ENCODE measurements at regions not wholly inside any gene's neighbourhood (a gene's known extent, or its start where the extent isn't known, plus 50 kb on each side); places are given as distances from the start of the nearest gene placed in this dataset.

- DNase-seq, result peak in 2 of 3 donors; percentile 18 to 24
These were observed 76.6 kb upstream of the ITGA4 start for GRCh38 chr2:181380581-181380980.

- no peak for DNase-seq
These were observed 72.3 kb upstream of the ITGA4 start for GRCh38 chr2:181384923-181385322.

DNA sequence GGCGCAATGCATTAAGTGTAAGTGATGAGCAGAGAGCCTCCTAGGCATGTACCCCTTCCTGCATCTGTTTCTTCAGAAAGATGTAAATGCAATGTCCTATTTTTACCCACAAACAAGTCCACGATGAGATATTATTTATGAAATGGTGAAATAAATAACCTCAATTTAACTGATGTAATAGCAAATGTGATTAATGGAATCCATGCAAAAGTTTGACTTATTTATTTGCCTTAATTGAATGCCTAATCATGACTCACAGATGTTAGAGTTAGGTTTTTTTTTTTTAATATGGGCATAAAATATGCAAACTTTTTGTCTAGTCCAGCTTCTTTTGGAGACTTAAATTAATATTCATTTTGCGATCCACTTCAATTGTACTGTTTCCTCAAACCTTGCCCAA, 67.7 kb upstream of the ITGA4 start:
- no peak for DNase-seq

DNA sequence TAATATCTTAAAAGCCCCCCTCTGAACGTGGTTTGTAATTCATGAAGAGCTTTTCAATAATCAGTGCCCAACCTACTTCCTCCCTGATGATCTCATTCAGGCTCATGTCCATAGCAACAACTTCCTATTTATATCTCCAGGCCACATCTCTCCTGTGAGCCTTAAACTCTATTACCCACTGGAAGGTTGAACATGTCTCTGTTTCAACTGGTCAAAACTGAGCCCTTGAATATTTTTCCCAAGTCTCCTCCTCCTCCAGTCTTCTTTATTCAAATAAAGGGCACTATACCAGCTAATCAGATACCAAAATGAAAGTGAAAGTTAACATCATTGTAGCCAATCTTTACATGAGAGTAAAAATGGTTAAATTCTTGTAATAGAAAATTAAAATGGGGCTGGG, 63.7 kb upstream of the ITGA4 start:
- peak; percentile 41 to 67 (median 45) for DNase-seq

- no peak for DNase-seq
These were observed 62.3 kb upstream of the ITGA4 start for GRCh38 chr2:181394741-181395437.

DNA sequence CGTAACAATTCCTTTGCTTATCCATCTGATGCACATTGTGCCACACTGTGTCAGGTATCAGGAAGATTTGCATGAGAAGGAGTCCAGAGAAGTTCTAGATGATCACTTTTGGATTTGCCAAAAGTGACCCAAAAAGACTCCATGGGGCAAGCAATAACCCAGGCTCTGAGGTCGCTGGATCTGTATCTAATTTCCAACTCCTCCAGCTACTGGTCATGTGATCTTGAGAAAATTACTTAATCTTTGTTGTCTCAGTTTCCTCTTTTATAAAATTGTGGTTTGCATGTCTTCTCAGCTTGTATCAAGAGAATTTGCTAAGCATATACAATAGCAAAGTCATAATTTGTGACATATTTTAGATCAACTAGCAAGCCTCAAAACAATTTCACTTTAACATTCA, 61.3 kb upstream of the ITGA4 start:
- DNase-seq, result peak in 1 of 3 donors; percentile 16

DNA sequence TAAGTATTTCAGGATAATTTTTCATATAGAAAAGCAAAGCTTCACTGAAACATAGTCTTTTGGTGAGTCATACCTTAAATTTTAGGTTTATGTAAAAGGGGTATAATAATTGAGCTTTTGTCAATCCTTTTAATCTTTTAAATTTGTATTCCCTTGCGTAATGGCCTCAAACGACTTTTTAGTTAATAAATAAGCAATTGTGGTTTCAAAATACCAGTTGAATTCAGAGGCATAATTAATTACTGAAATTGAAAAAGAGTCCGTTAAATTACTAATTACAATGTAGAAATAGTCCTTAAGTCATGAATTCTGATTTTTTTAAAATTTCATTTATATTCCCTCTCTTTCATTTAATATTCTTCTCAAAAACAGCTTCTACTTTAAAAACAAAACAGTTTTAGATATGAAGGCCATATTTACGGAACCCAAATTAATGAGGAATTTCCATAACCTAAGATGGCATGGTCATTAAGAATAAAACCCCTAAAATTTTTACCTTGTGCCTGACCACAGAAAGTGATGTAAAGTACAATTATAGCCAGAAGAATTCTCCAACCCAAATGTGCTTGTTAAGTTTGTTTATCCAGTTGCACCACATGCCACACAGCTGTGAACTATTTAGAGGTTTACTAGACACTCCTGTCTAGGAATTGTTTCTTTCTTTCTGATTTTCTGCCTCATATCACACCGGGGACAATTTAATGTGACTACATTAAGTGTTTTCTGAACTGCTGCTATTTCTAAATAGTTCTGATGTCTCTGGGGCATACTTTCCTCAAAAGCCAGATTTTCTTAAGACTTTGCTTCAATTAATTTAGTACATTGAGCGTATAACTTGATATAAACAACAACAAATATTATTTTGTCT, 60.7 kb upstream of the ITGA4 start:
- peak in 2 of 3 donors; percentile 14 to 26 for DNase-seq

DNA sequence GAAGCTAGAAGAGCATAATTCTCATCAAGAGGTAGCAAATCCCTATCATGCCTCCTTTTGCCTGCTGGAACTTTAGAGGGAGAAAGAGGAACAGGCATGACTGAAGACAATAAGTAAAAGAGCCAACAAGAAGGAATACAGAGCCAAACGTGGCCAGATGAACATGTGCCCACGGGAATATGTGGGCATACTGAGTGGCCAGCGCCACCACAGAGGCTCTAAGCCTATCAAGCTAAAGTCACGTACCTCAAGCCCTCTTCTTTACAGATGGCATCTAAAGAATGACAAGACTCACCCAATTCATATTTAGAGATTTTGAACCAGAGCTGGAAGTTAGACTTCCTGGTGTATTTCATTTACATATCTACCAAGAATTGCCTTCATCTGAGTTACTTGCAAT, 59.9 kb upstream of the ITGA4 start:
- DNase-seq, result no peak

GRCh38 chr2:181398000-181398399, 59.2 kb upstream of the ITGA4 start:
- DNase-seq, result no peak

- no peak for DNase-seq
These were observed 58.2 kb upstream of the ITGA4 start for GRCh38 chr2:181399027-181399426.

DNA sequence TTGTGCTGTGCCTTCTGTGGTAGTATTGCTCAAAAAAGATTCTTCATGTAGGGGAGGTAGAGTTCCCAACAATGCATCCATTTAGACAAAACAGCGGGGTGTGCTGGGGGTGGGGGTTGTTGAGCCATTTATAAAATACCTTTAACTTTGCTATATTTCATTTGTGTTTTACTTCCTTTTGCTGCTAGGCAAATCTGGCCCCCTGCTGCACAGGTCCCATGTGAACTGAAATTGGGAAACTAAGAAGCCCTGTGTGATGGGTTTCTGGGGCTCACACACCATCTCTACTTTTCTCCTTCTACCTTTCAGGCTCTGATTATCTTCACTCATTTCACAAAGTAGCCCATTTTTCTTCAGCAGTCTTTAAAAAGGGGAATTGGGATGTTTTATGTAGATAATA, 52.7 kb upstream of the ITGA4 start:
- no peak for DNase-seq

DNA sequence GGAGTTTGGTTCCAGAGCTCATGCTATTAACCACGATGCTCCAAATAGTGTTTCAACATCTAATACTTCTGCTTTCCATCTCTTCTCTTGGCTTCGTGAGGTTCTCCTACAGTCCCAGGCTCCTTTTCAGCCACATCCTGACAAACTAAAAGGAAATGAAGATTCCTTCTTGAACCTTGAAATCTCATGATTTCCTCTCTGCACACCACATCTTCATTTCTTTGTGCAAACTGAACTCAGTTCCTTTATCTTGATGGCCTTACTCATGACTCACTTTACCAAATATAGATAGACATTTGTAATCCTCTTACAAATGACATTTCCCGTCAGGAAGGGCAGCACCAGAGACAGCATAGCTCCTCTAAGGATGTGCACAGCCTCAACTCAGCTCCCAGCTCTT, 50.0 kb upstream of the ITGA4 start:
- DNase-seq, result peak in 1 of 3 donors; percentile 17
